ENCODE measurements at regions not wholly inside any gene's neighbourhood (a gene's known extent, or its start where the extent isn't known, plus 50 kb on each side); places are given as distances from the start of the nearest gene placed in this dataset.

- TF ChIP-seq CTCF (IDR thresholded peaks at IDR 0.05) (no peak), POLR2A (IDR thresholded peaks at IDR 0.05) (no peak)
These were observed 768.3 kb upstream of the CDH7 start for GRCh38 chr18:64982414-64983055.
